HFFc6 (cell line): ENCODE measurements at regions not wholly inside any gene's neighbourhood (a gene's known extent, or its start where the extent isn't known, plus 50 kb on each side); places are given as distances from the start of the nearest gene placed in this dataset.
"Not testable (repeated sequence)": the region's sequence is repeated elsewhere in the genome, so short reads cannot be mapped to it uniquely, and the experiment has no call there.

Source experiments
- DNase-seq: peaks from one replicate; pipeline ENCODE4 v3.0.0-alpha.2; 2018
- H3K27ac Mint-ChIP-seq: 2 replicates; pipeline ENCODE4 v1.8.0; 2020; ENCODE audit warnings: mild to moderate bottlenecking, mixed read lengths
- H3K27me3 Mint-ChIP-seq: 2 replicates; pipeline ENCODE4 v1.8.0; 2021; ENCODE audit warnings: mild to moderate bottlenecking, moderate library complexity, mixed read lengths; ENCODE audit not compliant: insufficient read depth
- H3K36me3 Mint-ChIP-seq: 2 replicates; pipeline ENCODE4 v1.8.0; 2021; ENCODE audit warnings: low read depth, mixed read lengths
- H3K4me1 Mint-ChIP-seq: 2 replicates; pipeline ENCODE4 v1.8.0; 2020; ENCODE audit warnings: low read depth, mixed read lengths
- H3K4me3 Mint-ChIP-seq: 2 replicates; pipeline ENCODE4 v1.8.0; 2020; ENCODE audit warnings: mild to moderate bottlenecking, moderate library complexity, mixed read lengths
- H3K9me3 Mint-ChIP-seq: 2 replicates; pipeline ENCODE4 v1.8.0; 2020; ENCODE audit warnings: mild to moderate bottlenecking, mixed read lengths
- TF ChIP-seq, protein P1 (sequence below): fragments of 200-600 bp; sonication (generic); IDR thresholded peaks from 2 replicates; pipeline ENCODE4 v1.5.0; 2021; ENCODE audit warnings: antibody characterized with exemption, mild to moderate bottlenecking

DNA sequence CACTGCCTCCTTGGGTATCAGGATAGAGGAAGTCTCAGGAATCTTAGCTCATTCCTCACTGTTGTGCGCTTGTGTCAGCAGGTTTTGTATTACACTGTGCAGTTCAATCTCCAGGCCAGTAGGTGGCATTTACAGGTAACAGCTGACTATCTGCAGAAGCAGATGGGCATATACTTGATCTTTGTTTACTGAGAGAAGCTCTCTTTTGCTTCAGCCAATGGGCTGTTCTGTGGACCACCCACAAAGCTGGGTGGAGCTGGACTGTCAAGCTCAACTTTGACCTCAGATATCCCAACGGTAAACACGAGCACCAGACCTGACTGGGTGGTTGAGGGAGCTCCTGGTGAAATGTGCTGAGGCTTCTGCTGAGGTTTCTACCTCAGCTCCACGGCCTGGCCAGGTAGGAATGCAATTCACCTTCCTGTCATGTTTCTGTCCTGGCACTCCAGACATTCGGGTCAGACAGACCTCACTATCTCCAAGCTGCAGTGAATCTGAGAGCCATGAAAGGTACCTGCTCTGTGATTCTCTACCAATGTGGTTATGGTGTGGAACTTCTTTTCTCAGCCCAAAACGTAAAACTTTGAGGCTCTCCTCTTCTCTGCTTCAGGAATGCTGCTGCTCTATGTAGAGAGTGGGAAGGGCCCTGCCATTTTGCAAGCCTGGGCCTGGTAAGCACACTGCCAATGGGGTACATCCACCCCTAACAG lies 167.9 kb upstream of the ACTBL2 start:
- DNase-seq = peak; percentile 57
- Mint-ChIP-seq H3K27ac (no peak overlapping the region), H3K36me3 (no peaks in the 10 kb centered on the region), H3K27me3 (no peaks in the 10 kb centered on the region), H3K4me1 (no peaks in the 10 kb centered on the region), H3K9me3 (no peaks in the 10 kb centered on the region), H3K4me3 (no peak overlapping the region)
- TF ChIP-seq, protein P1, sequence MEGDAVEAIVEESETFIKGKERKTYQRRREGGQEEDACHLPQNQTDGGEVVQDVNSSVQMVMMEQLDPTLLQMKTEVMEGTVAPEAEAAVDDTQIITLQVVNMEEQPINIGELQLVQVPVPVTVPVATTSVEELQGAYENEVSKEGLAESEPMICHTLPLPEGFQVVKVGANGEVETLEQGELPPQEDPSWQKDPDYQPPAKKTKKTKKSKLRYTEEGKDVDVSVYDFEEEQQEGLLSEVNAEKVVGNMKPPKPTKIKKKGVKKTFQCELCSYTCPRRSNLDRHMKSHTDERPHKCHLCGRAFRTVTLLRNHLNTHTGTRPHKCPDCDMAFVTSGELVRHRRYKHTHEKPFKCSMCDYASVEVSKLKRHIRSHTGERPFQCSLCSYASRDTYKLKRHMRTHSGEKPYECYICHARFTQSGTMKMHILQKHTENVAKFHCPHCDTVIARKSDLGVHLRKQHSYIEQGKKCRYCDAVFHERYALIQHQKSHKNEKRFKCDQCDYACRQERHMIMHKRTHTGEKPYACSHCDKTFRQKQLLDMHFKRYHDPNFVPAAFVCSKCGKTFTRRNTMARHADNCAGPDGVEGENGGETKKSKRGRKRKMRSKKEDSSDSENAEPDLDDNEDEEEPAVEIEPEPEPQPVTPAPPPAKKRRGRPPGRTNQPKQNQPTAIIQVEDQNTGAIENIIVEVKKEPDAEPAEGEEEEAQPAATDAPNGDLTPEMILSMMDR = peak; percentile 85

DNA sequence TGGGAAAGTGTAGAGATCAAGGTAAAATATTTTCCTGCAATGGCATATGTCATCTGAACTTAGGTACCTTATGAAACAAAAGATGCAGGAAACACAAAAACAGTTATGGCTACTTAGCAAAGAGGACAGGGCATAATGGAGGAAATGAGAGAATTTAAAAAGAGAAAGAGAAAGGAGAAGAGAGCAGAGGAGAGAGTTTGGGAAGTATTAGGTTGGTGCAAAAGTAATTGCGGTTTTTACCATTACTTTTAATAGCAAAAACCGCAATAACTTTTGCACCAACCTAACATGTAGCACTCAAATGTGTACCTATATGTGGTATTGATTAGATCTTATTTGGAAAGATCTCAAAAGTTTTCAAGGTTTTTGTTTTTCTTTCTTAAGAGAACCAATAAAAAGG lies 160.1 kb upstream of the ACTBL2 start:
- Mint-ChIP-seq H3K4me3 (no peak overlapping the region), H3K27ac (no peak overlapping the region), H3K36me3 (no peaks in the 10 kb centered on the region), H3K4me1 (no peaks in the 10 kb centered on the region), H3K27me3 (peaks cover 7% of the 10 kb centered on the region), H3K9me3 (no peaks in the 10 kb centered on the region)
- DNase-seq = no peak
- TF ChIP-seq, protein P1 = no peak

GRCh38 chr5:57642066-57642465 lies 159.5 kb upstream of the ACTBL2 start:
- TF ChIP-seq, protein P1 = no peak
- no peak overlapping the region for H3K4me3 Mint-ChIP-seq
- H3K36me3 Mint-ChIP-seq = no peaks in the 10 kb centered on the region
- no peaks in the 10 kb centered on the region for H3K4me1 Mint-ChIP-seq
- no peak overlapping the region for H3K27ac Mint-ChIP-seq
- DNase-seq = no peak
- H3K27me3 Mint-ChIP-seq = peaks cover 7% of the 10 kb centered on the region
- no peaks in the 10 kb centered on the region for H3K9me3 Mint-ChIP-seq

GRCh38 chr5:57635146-57635777 lies 152.7 kb upstream of the ACTBL2 start:
- Mint-ChIP-seq H3K4me1 (no peaks in the 10 kb centered on the region), H3K36me3 (no peaks in the 10 kb centered on the region), H3K9me3 (no peaks in the 10 kb centered on the region), H3K27ac (no peak overlapping the region), H3K4me3 (no peak overlapping the region), H3K27me3 (peaks cover 1% of the 10 kb centered on the region; the same call in 1 of the 2 replicates)
- no peak for DNase-seq
- TF ChIP-seq, protein P1 = no peak

GRCh38 chr5:57632937-57633336 lies 150.3 kb upstream of the ACTBL2 start:
- Mint-ChIP-seq H3K27me3 (peaks cover 12% of the 10 kb centered on the region), H3K4me3 (no peak overlapping the region), H3K9me3 (no peaks in the 10 kb centered on the region), H3K4me1 (no peaks in the 10 kb centered on the region), H3K36me3 (no peaks in the 10 kb centered on the region), H3K27ac (no peak overlapping the region)
- no peak for DNase-seq
- TF ChIP-seq, protein P1 = no peak

- not testable (repeated sequence) for DNase-seq, H3K36me3 Mint-ChIP-seq, H3K27ac Mint-ChIP-seq, H3K9me3 Mint-ChIP-seq, H3K4me3 Mint-ChIP-seq, H3K4me1 Mint-ChIP-seq
- H3K27me3 Mint-ChIP-seq = peaks cover 13% of the 10 kb centered on the region
Observed at GRCh38 chr5:57631139-57631538, 148.5 kb upstream of the ACTBL2 start.
